B cell (primary cell): ENCODE measurements at regions not wholly inside any gene's neighbourhood (a gene's known extent, or its start where the extent isn't known, plus 50 kb on each side); places are given as distances from the start of the nearest gene placed in this dataset.

Source experiments
- EZH2 ChIP-seq: IDR thresholded peaks from 2 replicates; pipeline ENCODE4 v1.6.1; 2012; ENCODE audit warnings: borderline replicate concordance, low read depth, mild to moderate bottlenecking, moderate library complexity, low read length; ENCODE audit not compliant: insufficient read depth, poor library complexity, severe bottlenecking
- TF ChIP-seq, protein P1 (sequence below): fragments of 200-600 bp; IDR thresholded peaks from one replicate; pipeline ENCODE4 v1.8.0; 2022; ENCODE audit warnings: antibody characterized with exemption, mild to moderate bottlenecking

DNA sequence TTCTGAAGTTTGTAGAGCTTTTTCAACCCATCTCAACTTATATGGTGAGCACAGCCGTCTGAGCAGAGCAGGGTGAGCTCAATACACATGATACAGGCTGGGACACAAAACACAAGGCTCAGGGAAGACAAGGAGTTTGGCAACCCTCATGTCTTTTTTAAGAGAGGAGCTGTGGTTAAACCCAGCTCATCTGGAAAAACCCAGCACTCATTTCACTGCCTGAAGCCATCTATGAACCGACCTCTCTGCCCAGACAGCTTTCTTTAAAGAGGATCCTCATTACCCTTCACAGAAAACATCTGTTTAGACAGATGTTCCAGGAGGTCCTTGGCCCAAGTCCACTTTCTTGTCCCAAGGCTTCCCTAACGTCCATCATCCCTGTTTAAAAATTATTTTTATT, 170.0 kb upstream of the TSHZ3 start:
- TF ChIP-seq, protein P1, sequence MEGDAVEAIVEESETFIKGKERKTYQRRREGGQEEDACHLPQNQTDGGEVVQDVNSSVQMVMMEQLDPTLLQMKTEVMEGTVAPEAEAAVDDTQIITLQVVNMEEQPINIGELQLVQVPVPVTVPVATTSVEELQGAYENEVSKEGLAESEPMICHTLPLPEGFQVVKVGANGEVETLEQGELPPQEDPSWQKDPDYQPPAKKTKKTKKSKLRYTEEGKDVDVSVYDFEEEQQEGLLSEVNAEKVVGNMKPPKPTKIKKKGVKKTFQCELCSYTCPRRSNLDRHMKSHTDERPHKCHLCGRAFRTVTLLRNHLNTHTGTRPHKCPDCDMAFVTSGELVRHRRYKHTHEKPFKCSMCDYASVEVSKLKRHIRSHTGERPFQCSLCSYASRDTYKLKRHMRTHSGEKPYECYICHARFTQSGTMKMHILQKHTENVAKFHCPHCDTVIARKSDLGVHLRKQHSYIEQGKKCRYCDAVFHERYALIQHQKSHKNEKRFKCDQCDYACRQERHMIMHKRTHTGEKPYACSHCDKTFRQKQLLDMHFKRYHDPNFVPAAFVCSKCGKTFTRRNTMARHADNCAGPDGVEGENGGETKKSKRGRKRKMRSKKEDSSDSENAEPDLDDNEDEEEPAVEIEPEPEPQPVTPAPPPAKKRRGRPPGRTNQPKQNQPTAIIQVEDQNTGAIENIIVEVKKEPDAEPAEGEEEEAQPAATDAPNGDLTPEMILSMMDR: no peak
- no peak for TF ChIP-seq EZH2
